ENCODE measurements at regions not wholly inside any gene's neighbourhood (a gene's known extent, or its start where the extent isn't known, plus 50 kb on each side); places are given as distances from the start of the nearest gene placed in this dataset.

- no peak for TF ChIP-seq POLR2A (IDR thresholded peaks at IDR 0.05)
- no peak for TF ChIP-seq CTCF (IDR thresholded peaks at IDR 0.05)
Observed at GRCh38 chr1:175863299-175864050, 120.1 kb upstream of the TNR start.
